ENCODE measurements at regions not wholly inside any gene's neighbourhood (a gene's known extent, or its start where the extent isn't known, plus 50 kb on each side); places are given as distances from the start of the nearest gene placed in this dataset.

GRCh38 chr10:9028231-9028630 lies 973.7 kb downstream of the GATA3 start:
- TF ChIP-seq OSR1 (CRISPR knock-in tag; IDR thresholded peaks at IDR 0.05): no peak
- no peak for TF ChIP-seq TOX (CRISPR knock-in tag; IDR thresholded peaks at IDR 0.05; ENCODE audit: borderline replicate concordance)
- no peak for TF ChIP-seq POU6F1 (CRISPR knock-in tag; IDR thresholded peaks at IDR 0.05; ENCODE audit: borderline replicate concordance, low read depth)
- TF ChIP-seq BACH2 (CRISPR knock-in tag; IDR thresholded peaks at IDR 0.05; ENCODE audit: borderline replicate concordance): no peak
- no peak for TF ChIP-seq CSDC2 (CRISPR knock-in tag; IDR thresholded peaks at IDR 0.05)
- TF ChIP-seq ZFP3 (CRISPR knock-in tag; IDR thresholded peaks at IDR 0.05): no peak
- no peak for TF ChIP-seq CSRNP3 (CRISPR knock-in tag; IDR thresholded peaks at IDR 0.05)
- TF ChIP-seq RARB (CRISPR knock-in tag; IDR thresholded peaks at IDR 0.05): no peak
- no peak for TF ChIP-seq ARNTL (CRISPR knock-in tag; IDR thresholded peaks at IDR 0.05; ENCODE audit: borderline replicate concordance, low read depth)
- TF ChIP-seq ESRRG (CRISPR knock-in tag; IDR thresholded peaks at IDR 0.05): no peak
- TF ChIP-seq ISL1 (CRISPR knock-in tag; IDR thresholded peaks at IDR 0.05): no peak
- TF ChIP-seq PPARA (CRISPR knock-in tag; IDR thresholded peaks at IDR 0.05; ENCODE audit: borderline replicate concordance): no peak
- no peak for TF ChIP-seq ZNF8 (CRISPR knock-in tag; IDR thresholded peaks at IDR 0.05)
- no peak for TF ChIP-seq TCF4 (CRISPR knock-in tag; IDR thresholded peaks at IDR 0.05; ENCODE audit: borderline replicate concordance)
- no peak for TF ChIP-seq CREB5 (CRISPR knock-in tag; IDR thresholded peaks at IDR 0.05; ENCODE audit: low read depth)
- TF ChIP-seq ZFP30 (CRISPR knock-in tag; IDR thresholded peaks at IDR 0.05): no peak
- ATAC-seq: no peak

- TF ChIP-seq POU6F1 (CRISPR knock-in tag; IDR thresholded peaks at IDR 0.05; ENCODE audit: borderline replicate concordance, low read depth) (no peak), CSRNP3 (CRISPR knock-in tag; IDR thresholded peaks at IDR 0.05) (no peak), BACH2 (CRISPR knock-in tag; IDR thresholded peaks at IDR 0.05; ENCODE audit: borderline replicate concordance) (no peak), ZC3H10 (CRISPR knock-in tag; IDR thresholded peaks at IDR 0.05) (no peak), CSDC2 (CRISPR knock-in tag; IDR thresholded peaks at IDR 0.05) (no peak), TOX (CRISPR knock-in tag; IDR thresholded peaks at IDR 0.05; ENCODE audit: borderline replicate concordance) (no peak), OSR1 (CRISPR knock-in tag; IDR thresholded peaks at IDR 0.05) (no peak), ESRRG (CRISPR knock-in tag; IDR thresholded peaks at IDR 0.05) (no peak), ZFP30 (CRISPR knock-in tag; IDR thresholded peaks at IDR 0.05) (no peak), ISL1 (CRISPR knock-in tag; IDR thresholded peaks at IDR 0.05) (no peak), ZFP3 (CRISPR knock-in tag; IDR thresholded peaks at IDR 0.05) (no peak), ZNF565 (CRISPR knock-in tag; conservative IDR thresholded peaks at IDR 0.05; ENCODE audit: low read depth) (no peak), SNAI2 (CRISPR knock-in tag; IDR thresholded peaks at IDR 0.05) (no peak), GLIS3 (CRISPR knock-in tag; IDR thresholded peaks at IDR 0.05) (no peak)
- no peak for ATAC-seq
These were observed 980.9 kb downstream of the GATA3 start for GRCh38 chr10:9035355-9035754.

- ATAC-seq: no peak
- TF ChIP-seq ZNF565 (CRISPR knock-in tag; conservative IDR thresholded peaks at IDR 0.05; ENCODE audit: low read depth) (no peak), ZFP30 (CRISPR knock-in tag; IDR thresholded peaks at IDR 0.05) (no peak)
These were observed 982.3 kb downstream of the GATA3 start for GRCh38 chr10:9036711-9037204.

GRCh38 chr10:9038146-9038714 lies 983.7 kb downstream of the GATA3 start:
- no peak for ATAC-seq
- TF ChIP-seq RARB (CRISPR knock-in tag; IDR thresholded peaks at IDR 0.05) (no peak), ZFP30 (CRISPR knock-in tag; IDR thresholded peaks at IDR 0.05) (no peak), ESRRG (CRISPR knock-in tag; IDR thresholded peaks at IDR 0.05) (no peak), TOX (CRISPR knock-in tag; IDR thresholded peaks at IDR 0.05; ENCODE audit: borderline replicate concordance) (no peak), OSR1 (CRISPR knock-in tag; IDR thresholded peaks at IDR 0.05) (no peak), ZFP3 (CRISPR knock-in tag; IDR thresholded peaks at IDR 0.05) (no peak), SNAI2 (CRISPR knock-in tag; IDR thresholded peaks at IDR 0.05) (no peak), PATZ1 (CRISPR knock-in tag; IDR thresholded peaks at IDR 0.05; ENCODE audit: borderline replicate concordance) (no peak), CSRNP3 (CRISPR knock-in tag; IDR thresholded peaks at IDR 0.05) (no peak), PPARA (CRISPR knock-in tag; IDR thresholded peaks at IDR 0.05; ENCODE audit: borderline replicate concordance) (no peak), ZNF70 (CRISPR knock-in tag; IDR thresholded peaks at IDR 0.05) (no peak)
